ENCODE measurements at regions not wholly inside any gene's neighbourhood (a gene's known extent, or its start where the extent isn't known, plus 50 kb on each side); places are given as distances from the start of the nearest gene placed in this dataset.

GRCh38 chr4:24664956-24665355 is 80.6 kb upstream of the DHX15 start:
- Histone ChIP-seq H3K9me3 (no peaks in the 10 kb centered on the region), H3K4me1 (no peaks in the 10 kb centered on the region), H3K27ac (no peak overlapping the region), H3K27me3 (no peaks in the 10 kb centered on the region), H3K36me3 (replicated peaks in 1 of 2; ENCODE audit: insufficient read depth in 1 of 2, low read depth in 2 of 2) (no peaks in the 10 kb centered on the region), H3K4me3 (no peak overlapping the region)
- intact Hi-C loops (cut with DNase I): no loop called here
- 43 to 73% methylated on average over 2 of the region's 2 CpGs for WGBS, 2 donors
- DNase-seq (no peak), ATAC-seq (no peak)
- TF ChIP-seq CTCF (IDR thresholded peaks at IDR 0.05) (no peak), POLR2A (IDR thresholded peaks at IDR 0.05) (no peak)

- no peaks in the 10 kb centered on the region for H3K9me3 ChIP-seq
- no peaks in the 10 kb centered on the region for H3K27me3 ChIP-seq
- no peaks in the 10 kb centered on the region for H3K36me3 ChIP-seq (replicated peaks in 1 of 2; ENCODE audit: insufficient read depth in 1 of 2, low read depth in 2 of 2)
- no peak for DNase-seq
- H3K4me3 ChIP-seq: no peak overlapping the region
- intact Hi-C loops (cut with DNase I): no loop called here
- H3K27ac ChIP-seq: no peak overlapping the region
- no peaks in the 10 kb centered on the region for H3K4me1 ChIP-seq
- no peak for ATAC-seq
- WGBS, 2 donors: 77 to 85% methylated on average over 3 of the region's 3 CpGs
- TF ChIP-seq CTCF (IDR thresholded peaks at IDR 0.05) (no peak), POLR2A (IDR thresholded peaks at IDR 0.05) (no peak)
Observed at GRCh38 chr4:24666316-24666715, 82.0 kb upstream of the DHX15 start.

GRCh38 chr4:24666816-24667477 is 82.6 kb upstream of the DHX15 start:
- 46 to 51% methylated on average over 5 of the region's 5 CpGs for WGBS, 2 donors
- H3K4me1 ChIP-seq: no peaks in the 10 kb centered on the region

GRCh38 chr4:24668956-24669355 is 84.6 kb upstream of the DHX15 start:
- H3K36me3 ChIP-seq (replicated peaks in 1 of 2; ENCODE audit: insufficient read depth in 1 of 2, low read depth in 2 of 2): no peaks in the 10 kb centered on the region
- DNase-seq (no peak), ATAC-seq (no peak)
- H3K4me1 ChIP-seq: no peaks in the 10 kb centered on the region
- no peak for TF ChIP-seq CTCF (IDR thresholded peaks at IDR 0.05)
- TF ChIP-seq POLR2A (IDR thresholded peaks at IDR 0.05): no peak
- intact Hi-C loops (cut with DNase I): no loop called here
- no peaks in the 10 kb centered on the region for H3K9me3 ChIP-seq
- H3K4me3 ChIP-seq: no peak overlapping the region
- 77 to 83% methylated on average over 10 of the region's 10 CpGs for WGBS, 2 donors
- no peak overlapping the region for H3K27ac ChIP-seq
- no peaks in the 10 kb centered on the region for H3K27me3 ChIP-seq

More at GRCh38 chr4:24666816-24667477, 82.6 kb upstream of the DHX15 start:
- no peaks in the 10 kb centered on the region for H3K36me3 ChIP-seq (replicated peaks in 1 of 2; ENCODE audit: insufficient read depth in 1 of 2, low read depth in 2 of 2)
- H3K9me3 ChIP-seq: no peaks in the 10 kb centered on the region
- TF ChIP-seq POLR2A (IDR thresholded peaks at IDR 0.05): no peak
- TF ChIP-seq CTCF (IDR thresholded peaks at IDR 0.05): no peak
- DNase-seq: no peak
- intact Hi-C loops (cut with DNase I): no loop called here
- no peak for ATAC-seq
- no peak overlapping the region for H3K4me3 ChIP-seq
- H3K27me3 ChIP-seq: no peaks in the 10 kb centered on the region
- no peak overlapping the region for H3K27ac ChIP-seq

GRCh38 chr4:24669751-24670150 is 85.4 kb upstream of the DHX15 start:
- Histone ChIP-seq H3K36me3 (replicated peaks in 1 of 2; ENCODE audit: insufficient read depth in 1 of 2, low read depth in 2 of 2) (no peaks in the 10 kb centered on the region), H3K4me3 (no peak overlapping the region), H3K27ac (no peak overlapping the region), H3K27me3 (no peaks in the 10 kb centered on the region), H3K4me1 (no peaks in the 10 kb centered on the region), H3K9me3 (no peaks in the 10 kb centered on the region)
- ATAC-seq: no peak
- DNase-seq: no peak
- intact Hi-C loops (cut with DNase I): no loop called here
- TF ChIP-seq CTCF (IDR thresholded peaks at IDR 0.05) (no peak), POLR2A (IDR thresholded peaks at IDR 0.05) (no peak)
- WGBS, 2 donors: 95 to 98% methylated on average over 6 of the region's 6 CpGs

All from body of pancreas (tissue), 4 donors.